ENCODE measurements at regions not wholly inside any gene's neighbourhood (a gene's known extent, or its start where the extent isn't known, plus 50 kb on each side); places are given as distances from the start of the nearest gene placed in this dataset.

GRCh38 chr10:78828647-78829539 is 239.9 kb upstream of the ZMIZ1 start:
- no peak for DNase-seq (ENCODE audit: low spot score)

DNA sequence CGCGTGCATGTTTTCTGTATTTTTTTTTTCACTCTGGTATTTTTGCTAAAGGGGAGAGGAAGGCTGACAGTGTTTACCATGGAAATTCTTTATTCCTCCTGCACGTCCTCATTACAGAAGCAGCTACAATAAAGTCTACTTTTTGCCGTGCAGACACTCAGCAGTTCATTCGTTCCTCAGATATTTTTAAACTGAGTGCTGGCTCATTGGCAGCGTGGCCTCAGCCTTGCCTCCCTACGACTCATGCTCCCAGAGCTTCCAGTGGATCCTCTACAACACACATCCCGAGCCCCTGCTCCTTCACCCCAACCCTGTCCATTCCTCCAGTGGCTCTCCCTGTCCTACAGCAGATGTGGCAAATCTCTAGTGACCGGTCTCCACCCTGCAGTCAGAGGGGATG is 239.2 kb upstream of the ZMIZ1 start:
- no peak for DNase-seq (ENCODE audit: low spot score)

GRCh38 chr10:78830062-78830975 is 238.4 kb upstream of the ZMIZ1 start:
- no peak for DNase-seq (ENCODE audit: low spot score)

- no peak for DNase-seq (ENCODE audit: low spot score)
Measured at GRCh38 chr10:78830976-78831375, 237.8 kb upstream of the ZMIZ1 start.

DNA sequence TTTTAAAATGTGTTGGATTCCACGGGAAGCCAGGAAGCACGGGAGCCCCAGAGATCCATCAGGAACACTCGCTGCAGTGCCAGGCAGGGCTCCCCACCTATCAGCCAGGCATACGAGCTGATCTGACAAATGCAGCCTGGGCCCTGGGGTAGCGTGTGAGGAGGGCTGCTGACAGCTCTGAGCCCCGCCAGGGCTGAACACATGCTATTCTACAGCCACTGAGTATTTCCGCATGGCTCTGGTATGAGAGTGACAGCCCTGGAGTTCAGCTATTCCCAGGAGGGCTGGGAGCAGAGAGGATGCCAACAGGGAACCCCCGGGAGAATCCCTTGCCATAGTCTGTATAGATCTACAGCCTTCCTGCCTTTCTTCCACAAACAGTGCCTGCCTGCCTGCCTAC is 237.3 kb upstream of the ZMIZ1 start:
- DNase-seq (ENCODE audit: low spot score), result no peak

DNA sequence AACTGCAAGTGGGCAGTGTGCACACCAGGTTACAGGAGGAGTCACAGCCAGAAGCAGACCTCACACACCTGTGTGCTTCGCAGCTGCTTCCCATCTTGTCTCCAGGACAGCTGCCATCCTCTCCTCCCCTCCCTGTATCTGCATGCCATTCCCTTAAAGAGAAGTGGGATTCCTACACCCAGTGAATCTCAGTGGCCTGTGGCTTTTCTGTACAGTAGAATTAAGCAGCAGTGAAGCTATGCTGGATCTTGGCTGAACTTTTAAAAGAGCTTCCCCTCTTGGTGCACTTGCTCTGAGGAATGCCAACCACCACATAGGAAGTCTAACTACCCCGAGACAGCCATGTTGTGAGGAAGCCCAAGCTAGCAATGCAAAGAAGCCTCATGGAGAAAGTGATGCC is 236.5 kb upstream of the ZMIZ1 start:
- no peak for DNase-seq (ENCODE audit: low spot score)

DNA sequence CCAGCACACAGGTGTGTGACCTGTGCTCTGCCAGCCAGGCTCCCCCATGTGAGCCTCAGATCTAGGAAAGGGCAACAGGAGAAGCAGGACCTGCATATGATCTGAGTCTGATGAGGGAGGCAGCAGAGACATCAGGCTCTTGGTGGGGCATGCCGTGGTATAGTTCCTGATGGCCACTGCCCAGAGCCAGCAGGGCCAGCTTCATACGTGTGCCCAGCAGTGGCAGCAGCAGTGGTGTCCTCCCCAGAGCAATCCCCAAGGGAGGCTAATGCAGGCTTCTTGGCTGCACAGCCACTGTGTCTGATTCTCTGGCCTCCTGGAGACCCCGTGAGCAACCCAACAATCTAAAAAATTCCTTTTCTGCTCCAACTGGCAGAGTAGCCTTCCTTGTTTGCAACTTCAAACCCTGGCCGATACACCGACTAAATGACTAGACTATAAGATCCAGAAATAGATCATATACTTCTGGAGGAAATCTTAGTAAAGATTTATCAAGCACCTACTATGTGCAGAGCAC is 230.6 kb upstream of the ZMIZ1 start:
- no peak for DNase-seq (ENCODE audit: low spot score)

- DNase-seq (ENCODE audit: low spot score), result no peak
Measured at GRCh38 chr10:78843495-78843894, 225.3 kb upstream of the ZMIZ1 start.

DNA sequence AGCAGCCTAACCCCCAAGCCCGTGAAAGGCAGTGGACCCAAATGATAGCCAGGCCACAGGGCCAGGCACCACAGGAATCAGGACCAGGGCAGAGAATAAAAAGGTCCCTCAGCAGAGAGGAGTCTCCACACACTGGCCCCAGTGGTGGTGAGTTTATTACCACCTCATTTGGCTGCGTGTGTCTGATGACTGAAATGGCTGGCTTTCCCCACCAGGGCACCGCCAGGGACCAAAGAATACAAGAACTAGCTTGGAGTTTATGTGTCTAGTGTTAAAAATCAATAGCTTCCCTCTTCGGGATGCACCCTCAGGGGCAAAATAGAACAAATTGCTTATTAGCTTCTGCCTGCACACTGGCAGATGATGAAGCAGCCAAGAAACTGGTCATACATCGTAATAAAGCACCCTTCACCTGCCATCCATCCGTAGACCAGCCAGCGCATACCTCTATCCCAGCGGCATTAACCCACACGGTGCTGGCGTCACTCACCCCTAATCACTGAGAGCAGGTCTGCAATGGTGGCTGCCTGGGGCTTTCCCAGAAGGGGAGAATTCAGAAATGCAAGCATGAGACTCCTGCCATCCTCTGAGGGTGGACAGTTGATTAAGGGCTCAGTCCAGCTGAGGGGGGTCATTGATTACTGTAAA is 223.7 kb upstream of the ZMIZ1 start:
- no peak for DNase-seq (ENCODE audit: low spot score)

- DNase-seq (ENCODE audit: low spot score), result no peak
Measured at GRCh38 chr10:78846071-78846470, 222.7 kb upstream of the ZMIZ1 start.

DNA sequence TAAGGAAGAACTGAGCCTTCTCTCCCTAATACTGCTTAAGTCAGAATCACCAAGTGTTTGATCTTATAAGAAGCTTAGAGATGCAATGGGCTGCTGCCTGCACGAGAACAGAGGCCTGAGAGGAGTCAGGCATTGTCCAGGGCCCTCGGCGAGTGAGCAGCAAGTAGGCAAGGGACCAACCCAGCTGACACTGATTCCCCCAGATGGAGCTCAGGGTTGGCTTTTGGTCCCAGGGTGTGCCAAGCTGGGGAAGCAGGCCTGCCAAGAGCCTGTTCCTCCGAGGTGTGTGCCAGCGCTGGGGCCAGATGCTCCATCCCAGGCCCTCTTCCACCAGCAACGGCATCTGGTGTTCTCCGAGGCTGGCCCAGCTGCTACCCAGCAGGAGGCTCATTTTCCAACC is 222.0 kb upstream of the ZMIZ1 start:
- no peak for DNase-seq (ENCODE audit: low spot score)

DNA sequence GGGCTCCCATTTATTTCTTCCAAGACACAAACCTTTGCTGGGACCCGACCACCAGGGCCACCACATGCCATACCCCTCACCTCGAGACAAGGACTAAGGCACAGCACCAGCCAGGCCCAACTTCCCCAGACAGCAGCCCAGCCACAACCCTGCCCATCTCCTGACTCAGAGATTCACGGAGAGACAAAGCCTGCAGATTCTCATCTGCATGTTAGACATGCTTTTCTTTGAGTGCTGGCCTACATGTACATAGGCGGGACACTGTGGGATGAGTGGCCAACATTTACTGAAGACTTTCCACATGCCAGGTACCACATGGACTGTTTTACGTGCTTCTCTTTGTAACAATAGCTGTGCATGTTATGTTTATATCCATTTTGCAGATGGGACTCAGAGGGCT is 221.3 kb upstream of the ZMIZ1 start:
- DNase-seq (ENCODE audit: low spot score), result no peak

DNA sequence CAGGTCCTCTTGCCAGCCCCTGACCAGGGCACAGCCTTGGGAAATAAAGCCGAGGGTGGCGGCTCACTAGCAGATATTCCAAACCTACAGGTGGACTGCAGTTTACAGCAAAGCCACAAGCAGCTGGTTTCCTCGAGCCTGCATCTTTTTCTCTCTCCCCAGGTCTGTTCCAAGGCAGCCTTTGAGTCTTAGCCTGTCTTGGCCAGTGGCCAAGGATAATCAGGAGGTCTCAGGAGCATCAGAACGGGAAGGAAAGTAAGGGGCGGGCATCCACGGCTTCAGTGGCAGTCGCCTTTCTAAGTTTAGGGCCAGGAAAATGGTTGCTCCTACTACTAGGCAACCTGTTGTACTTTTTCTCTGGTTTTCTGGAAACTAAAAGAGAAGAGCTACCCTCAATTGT is 219.7 kb upstream of the ZMIZ1 start:
- no peak for DNase-seq (ENCODE audit: low spot score)

- DNase-seq (ENCODE audit: low spot score), result no peak
Measured at GRCh38 chr10:78849731-78850130, 219.0 kb upstream of the ZMIZ1 start.

GRCh38 chr10:78850644-78851435 is 217.9 kb upstream of the ZMIZ1 start:
- DNase-seq (ENCODE audit: low spot score), result no peak

DNA sequence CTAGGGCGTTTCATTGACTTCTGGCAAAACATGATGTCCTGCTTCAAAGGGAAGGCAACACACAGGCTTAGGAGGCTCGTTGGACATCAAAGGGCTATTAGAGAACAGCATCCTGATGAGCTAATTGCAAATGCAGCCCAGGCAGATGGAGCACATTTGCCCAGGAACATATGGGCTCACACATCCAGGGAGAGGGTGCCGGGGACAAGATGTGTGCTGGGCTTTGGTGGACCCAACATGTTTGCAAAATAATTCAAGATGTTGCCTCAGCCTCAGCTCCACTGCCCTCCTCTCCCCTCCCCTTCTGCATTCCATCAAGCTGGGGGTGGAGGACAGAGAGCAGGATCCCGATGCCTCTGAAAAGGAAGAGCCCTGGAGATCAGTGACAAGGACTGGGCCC is 217.1 kb upstream of the ZMIZ1 start:
- no peak for DNase-seq (ENCODE audit: low spot score)

DNA sequence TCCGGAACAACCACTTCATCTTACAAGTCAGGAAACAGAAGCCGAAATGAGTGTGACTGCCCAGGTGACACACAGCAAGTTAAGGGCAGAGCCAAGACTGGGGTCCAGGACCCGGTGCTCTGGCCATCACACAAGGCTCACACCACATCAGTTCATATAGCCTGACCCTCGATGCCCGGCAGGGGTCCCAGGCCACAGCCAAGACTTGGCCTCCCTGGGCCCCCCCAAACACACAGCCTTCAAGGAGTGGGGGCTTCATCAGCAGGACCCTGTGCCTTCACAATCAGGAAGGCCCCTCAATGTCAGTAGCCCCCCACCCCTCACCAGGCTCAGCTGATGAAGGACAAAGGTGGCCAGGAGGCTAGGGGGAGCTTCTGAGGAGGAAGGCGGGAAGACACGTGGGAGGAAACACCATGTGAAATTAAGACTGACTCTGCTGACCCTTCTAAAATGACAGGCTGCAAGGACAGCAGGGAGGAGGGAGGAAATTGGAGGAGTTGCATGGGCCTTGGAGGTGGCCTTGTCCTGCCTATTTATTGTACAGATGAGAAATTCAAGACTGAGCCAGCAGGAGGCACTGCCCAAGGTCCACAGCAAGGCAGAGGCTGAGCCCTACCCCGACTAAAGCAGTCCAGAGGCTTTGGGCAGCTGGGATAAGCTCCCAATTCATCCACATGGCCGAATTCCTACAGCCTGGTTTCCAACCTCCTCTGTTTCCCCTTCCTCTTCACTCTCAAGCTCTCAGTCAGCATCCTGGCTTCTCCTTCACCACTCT is 216.1 kb upstream of the ZMIZ1 start:
- peak; percentile 19 for DNase-seq (ENCODE audit: low spot score)

DNA sequence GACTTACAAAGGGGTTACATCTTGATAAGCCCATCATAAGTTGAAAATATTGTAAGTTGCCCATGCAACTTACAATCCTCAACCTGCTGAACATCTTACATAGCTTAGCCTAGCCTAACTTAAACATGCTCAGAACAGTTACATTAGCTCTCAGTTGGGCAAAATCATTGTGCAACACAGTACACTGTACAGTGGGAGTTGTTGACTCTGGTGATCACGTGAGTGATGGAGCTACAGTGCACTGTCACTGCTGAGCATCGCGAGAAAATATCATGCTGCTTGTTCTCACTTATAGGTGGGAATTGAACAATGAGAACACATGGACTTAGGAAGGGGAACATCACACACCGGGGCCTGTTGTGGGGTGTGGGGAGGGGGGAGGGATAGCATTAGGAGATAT is 214.9 kb upstream of the ZMIZ1 start:
- no peak for DNase-seq (ENCODE audit: low spot score)

DNA sequence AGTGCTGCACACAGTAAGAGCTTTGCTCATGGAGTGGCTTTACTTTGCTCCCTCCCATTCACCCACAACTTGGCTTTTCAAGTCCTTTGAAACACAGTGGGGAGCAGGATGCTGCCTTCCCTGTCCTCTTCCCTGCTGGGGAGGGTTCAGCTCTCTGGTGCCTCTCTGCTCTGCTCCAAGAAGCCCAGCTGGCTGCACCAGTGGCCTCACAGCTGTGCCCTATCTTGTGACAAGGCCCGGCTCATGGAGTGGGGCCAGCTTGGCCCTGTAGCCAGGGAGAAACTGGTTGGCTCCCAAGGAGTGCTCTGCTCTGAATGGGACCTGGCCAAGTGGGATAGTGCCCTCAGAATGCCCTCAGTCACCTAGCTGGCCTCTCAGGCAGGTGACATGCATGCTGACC is 212.3 kb upstream of the ZMIZ1 start:
- DNase-seq (ENCODE audit: low spot score), result no peak

DNA sequence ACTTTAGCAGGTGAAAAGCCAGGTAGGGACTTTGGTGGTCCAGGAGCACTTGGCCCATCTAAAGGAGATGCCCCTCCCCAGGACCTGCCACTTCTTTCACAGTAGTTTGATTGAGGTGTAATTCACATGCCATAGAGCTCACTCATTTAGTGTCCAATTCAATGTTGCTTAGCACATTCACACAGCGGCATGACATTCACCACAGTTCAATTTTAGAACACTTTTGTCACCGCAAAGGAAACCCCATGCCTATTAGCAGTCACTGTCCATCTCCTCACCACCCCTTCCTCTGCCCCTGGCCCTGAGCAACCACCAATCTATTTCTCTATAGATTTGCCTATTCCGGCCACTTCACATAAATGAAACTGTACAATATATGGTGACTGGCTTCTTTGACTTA is 211.6 kb upstream of the ZMIZ1 start:
- no peak for DNase-seq (ENCODE audit: low spot score)

GRCh38 chr10:78859266-78859665 is 209.5 kb upstream of the ZMIZ1 start:
- no peak for DNase-seq (ENCODE audit: low spot score)
